ENCODE measurements at regions not wholly inside any gene's neighbourhood (a gene's known extent, or its start where the extent isn't known, plus 50 kb on each side); places are given as distances from the start of the nearest gene placed in this dataset.

DNA sequence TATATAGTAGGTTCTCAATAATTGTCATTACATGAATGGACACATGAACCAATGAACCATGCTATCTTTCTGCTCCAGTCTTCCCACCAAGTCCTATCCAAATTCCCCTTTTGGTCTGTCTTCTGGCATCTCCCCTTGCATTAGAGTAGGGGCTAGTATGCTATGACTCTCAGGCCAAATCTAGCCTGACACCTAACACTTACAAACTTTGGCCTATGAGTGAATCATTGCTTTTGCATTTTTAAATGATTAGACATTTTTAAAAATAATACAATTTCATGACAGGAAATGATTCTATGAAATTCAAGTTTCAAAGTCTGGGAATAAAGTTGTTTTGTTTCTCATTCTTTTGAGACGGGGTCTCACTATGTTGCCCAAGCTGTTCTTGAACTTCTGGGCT, 102.5 kb upstream of the MAF start:
- H3K23me2 ChIP-seq (ENCODE audit: insufficient read length, low read depth, low read length, poor library complexity, severe bottlenecking): no peaks in the 10 kb centered on the region
- H4K8ac ChIP-seq (replicated peaks; ENCODE audit: insufficient read length, low read depth, low read length): no peak overlapping the region
- H3K27me3 ChIP-seq (ENCODE audit: insufficient read depth, low read length): no peaks in the 10 kb centered on the region
- Mint-ChIP-seq H3K27me3 (ENCODE audit: low read depth) (no peaks in the 10 kb centered on the region), H3K36me3 (ENCODE audit: insufficient read depth in 1 of 3, low read depth in 3 of 3) (no peaks in the 10 kb centered on the region; a peak in 1 of 7 replicates), H3K9me3 (no peaks in the 10 kb centered on the region), H3K4me1 (no peaks in the 10 kb centered on the region), H3K27ac (no peak overlapping the region), H3K4me3 (no peak overlapping the region)
- DNase-seq: no peak
- no peak overlapping the region for H2BK15ac ChIP-seq (ENCODE audit: low read depth, low read length)
- H3K79me1 ChIP-seq (ENCODE audit: insufficient read depth, low read depth, low read length, poor library complexity, severe bottlenecking): no peaks in the 10 kb centered on the region
- no CpG with 5 or more reads among the region's 1 CpG for WGBS (ENCODE audit: extremely low coverage, insufficient read length, low lambda C conversion rate)
- no peak overlapping the region for H3K9ac ChIP-seq (ENCODE audit: extremely low read depth, insufficient read length, low read length)
- no peak overlapping the region for H2BK5ac ChIP-seq (ENCODE audit: insufficient read length, low read length)
- no peak overlapping the region for H4K91ac ChIP-seq (ENCODE audit: insufficient read length, low read depth, low read length)
- no peaks in the 10 kb centered on the region for H3K9me3 ChIP-seq (ENCODE audit: control insufficient read depth, low read depth, low read length)
- no peak overlapping the region for H3T11ph ChIP-seq (ENCODE audit: low read length)
- no peak overlapping the region for H3K23ac ChIP-seq (ENCODE audit: insufficient read length, low read depth, low read length)
- TF ChIP-seq, protein P1, sequence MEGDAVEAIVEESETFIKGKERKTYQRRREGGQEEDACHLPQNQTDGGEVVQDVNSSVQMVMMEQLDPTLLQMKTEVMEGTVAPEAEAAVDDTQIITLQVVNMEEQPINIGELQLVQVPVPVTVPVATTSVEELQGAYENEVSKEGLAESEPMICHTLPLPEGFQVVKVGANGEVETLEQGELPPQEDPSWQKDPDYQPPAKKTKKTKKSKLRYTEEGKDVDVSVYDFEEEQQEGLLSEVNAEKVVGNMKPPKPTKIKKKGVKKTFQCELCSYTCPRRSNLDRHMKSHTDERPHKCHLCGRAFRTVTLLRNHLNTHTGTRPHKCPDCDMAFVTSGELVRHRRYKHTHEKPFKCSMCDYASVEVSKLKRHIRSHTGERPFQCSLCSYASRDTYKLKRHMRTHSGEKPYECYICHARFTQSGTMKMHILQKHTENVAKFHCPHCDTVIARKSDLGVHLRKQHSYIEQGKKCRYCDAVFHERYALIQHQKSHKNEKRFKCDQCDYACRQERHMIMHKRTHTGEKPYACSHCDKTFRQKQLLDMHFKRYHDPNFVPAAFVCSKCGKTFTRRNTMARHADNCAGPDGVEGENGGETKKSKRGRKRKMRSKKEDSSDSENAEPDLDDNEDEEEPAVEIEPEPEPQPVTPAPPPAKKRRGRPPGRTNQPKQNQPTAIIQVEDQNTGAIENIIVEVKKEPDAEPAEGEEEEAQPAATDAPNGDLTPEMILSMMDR (conservative IDR thresholded peaks at IDR 0.05): no peak
- H3K4me1 ChIP-seq (ENCODE audit: insufficient read depth, low read length): no peaks in the 10 kb centered on the region
- H3K14ac ChIP-seq (ENCODE audit: insufficient read depth, low read length): no peak overlapping the region
- H3K56ac ChIP-seq (ENCODE audit: insufficient read length, low read depth, low read length): no peak overlapping the region
- no peak overlapping the region for H3K4ac ChIP-seq (ENCODE audit: low read depth, low read length)
- H2AK5ac ChIP-seq (ENCODE audit: insufficient read length, low read length): no peak overlapping the region
- H4K5ac ChIP-seq (ENCODE audit: insufficient read length, low read depth, low read length): no peak overlapping the region
- no peaks in the 10 kb centered on the region for H4K20me1 ChIP-seq (ENCODE audit: control insufficient read depth, insufficient read depth, insufficient read length)
- no peaks in the 10 kb centered on the region for H3K79me2 ChIP-seq (ENCODE audit: insufficient read depth, low read length)
- H2AFZ ChIP-seq (ENCODE audit: low read length): no peak overlapping the region
- H3K18ac ChIP-seq (ENCODE audit: insufficient read length, low read depth, low read length): no peak overlapping the region
- no peak overlapping the region for H3K4me2 ChIP-seq (ENCODE audit: insufficient read depth, insufficient read length, low read length)
- no peak overlapping the region for H2BK20ac ChIP-seq (ENCODE audit: low read depth, low read length, poor library complexity, severe bottlenecking)
- H2BK120ac ChIP-seq (ENCODE audit: low read depth, low read length, poor library complexity, severe bottlenecking): no peak overlapping the region
- H3K27ac ChIP-seq (ENCODE audit: insufficient read length, low read depth, low read length): no peak overlapping the region
- H2BK12ac ChIP-seq (ENCODE audit: insufficient read length, low read depth, low read length): no peak overlapping the region

Measured in H9 (cell line).